ENCODE measurements at regions not wholly inside any gene's neighbourhood (a gene's known extent, or its start where the extent isn't known, plus 50 kb on each side); places are given as distances from the start of the nearest gene placed in this dataset.
A peak's percentile ranks its signal among the peaks of the same experiment; 100 is the strongest.

DNA sequence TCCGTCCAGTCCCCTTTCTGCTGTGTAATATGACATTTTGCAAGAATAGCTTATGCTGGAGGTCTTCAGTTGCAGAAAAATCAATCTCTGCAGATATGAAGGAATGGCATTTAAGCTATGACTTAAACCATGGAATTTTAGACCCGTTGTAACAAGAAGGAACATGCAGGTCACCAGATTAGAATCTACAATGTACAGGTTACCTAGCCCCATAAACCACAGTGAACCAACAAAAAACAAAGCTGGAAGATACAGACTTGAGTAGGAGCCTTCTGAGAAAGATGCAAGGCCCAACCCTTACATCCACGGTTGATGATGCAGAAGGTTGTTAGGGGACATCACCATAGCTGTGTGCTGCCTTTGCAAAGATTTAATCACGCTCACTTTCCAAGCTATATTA is 132.5 kb downstream of the WT1 start:
- no peak overlapping the region for H3K18ac ChIP-seq (ENCODE audit: low read length)
- no peak overlapping the region for H4K12ac ChIP-seq (ENCODE audit: low read depth, low read length)
- no peak overlapping the region for H3K4me2 ChIP-seq (ENCODE audit: low read length)
- H4K8ac ChIP-seq (ENCODE audit: low read depth, low read length) = no peak overlapping the region
- no peak overlapping the region for H3K4me3 ChIP-seq (ENCODE audit: low read depth, low read length)
- peaks cover 1% of the 10 kb centered on the region for H3K9me3 ChIP-seq (ENCODE audit: insufficient read depth, low read depth, low read length)
- WGBS (ENCODE audit: extremely low coverage, insufficient coverage, insufficient read length) = no CpG with 5 or more reads among the region's 4 CpGs
- H4K91ac ChIP-seq (ENCODE audit: low read depth, low read length) = no peak overlapping the region
- no peak overlapping the region for H2BK5ac ChIP-seq (ENCODE audit: low read depth, low read length, poor library complexity)
- H3K4me1 ChIP-seq (ENCODE audit: control insufficient read depth in 1 of 2, insufficient read depth in 2 of 2, low read length in 2 of 2) = peaks cover 0 to 1% of the 10 kb centered on the region in 2 experiments
- H3K27me3 ChIP-seq (ENCODE audit: insufficient read depth, low read length) = no peaks in the 10 kb centered on the region
- H3K79me1 ChIP-seq (ENCODE audit: low read length) = no peaks in the 10 kb centered on the region
- H2AFZ ChIP-seq (ENCODE audit: insufficient read depth, low read length, poor library complexity) = no peak overlapping the region
- H3K23ac ChIP-seq (ENCODE audit: low read length) = no peak overlapping the region
- H3K4ac ChIP-seq (ENCODE audit: low read depth, low read length) = no peak overlapping the region
- no peak overlapping the region for H2BK120ac ChIP-seq (ENCODE audit: insufficient read depth, low read length, poor library complexity)
- H2AK5ac ChIP-seq (ENCODE audit: low read length) = no peak overlapping the region
- no peak overlapping the region for H3K27ac ChIP-seq (ENCODE audit: low read depth, low read length)
- DNase-seq = peak; percentile 17 to 79
- H3K9ac ChIP-seq (ENCODE audit: low read length) = no peak overlapping the region
- H2BK12ac ChIP-seq (ENCODE audit: low read length) = no peak overlapping the region
- H3K36me3 ChIP-seq (ENCODE audit: control insufficient read depth in 1 of 2, insufficient read depth in 2 of 2, low read length in 2 of 2) = no peaks in the 10 kb centered on the region
- H3K79me2 ChIP-seq (ENCODE audit: control insufficient read depth, insufficient read depth, low read length, poor library complexity) = no peaks in the 10 kb centered on the region
- H3K14ac ChIP-seq (ENCODE audit: low read length) = no peak overlapping the region

DNA sequence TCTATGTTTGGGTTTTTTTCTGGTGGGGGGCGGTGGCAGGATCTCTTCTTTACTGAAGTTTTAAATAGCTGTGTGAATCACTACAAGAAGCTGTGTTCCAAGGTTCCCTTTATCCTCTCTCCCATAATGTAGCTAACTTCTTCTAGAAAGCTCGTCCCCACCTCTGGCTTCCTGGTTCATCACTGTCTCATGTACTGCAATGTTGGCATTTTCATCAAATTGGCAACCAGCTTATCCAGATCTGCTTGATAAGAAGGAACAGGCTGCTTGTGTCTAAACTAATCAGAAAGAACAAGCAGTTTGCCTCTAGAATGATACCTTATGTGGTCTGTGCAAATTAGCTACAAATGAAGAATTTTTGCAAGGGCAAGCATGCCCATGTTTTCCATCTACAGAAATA is 130.8 kb downstream of the WT1 start:
- no CpG with 5 or more reads among the region's 2 CpGs for WGBS (ENCODE audit: extremely low coverage, insufficient coverage, insufficient read length)
- Histone ChIP-seq H2BK12ac (ENCODE audit: low read length) (no peak overlapping the region), H4K8ac (ENCODE audit: low read depth, low read length) (no peak overlapping the region), H3K27me3 (ENCODE audit: insufficient read depth, low read length) (no peaks in the 10 kb centered on the region), H2AK5ac (ENCODE audit: low read length) (no peak overlapping the region), H3K4me1 (ENCODE audit: control insufficient read depth in 1 of 2, insufficient read depth in 2 of 2, low read length in 2 of 2) (peaks cover 0 to 3% of the 10 kb centered on the region in 2 experiments), H3K14ac (ENCODE audit: low read length) (no peak overlapping the region), H2AFZ (ENCODE audit: insufficient read depth, low read length, poor library complexity) (no peak overlapping the region), H2BK5ac (ENCODE audit: low read depth, low read length, poor library complexity) (no peak overlapping the region), H3K9ac (ENCODE audit: low read length) (no peak overlapping the region), H2BK120ac (ENCODE audit: insufficient read depth, low read length, poor library complexity) (no peak overlapping the region), H3K79me1 (ENCODE audit: low read length) (no peaks in the 10 kb centered on the region), H4K12ac (ENCODE audit: low read depth, low read length) (no peak overlapping the region), H3K27ac (ENCODE audit: low read depth, low read length) (no peak overlapping the region), H3K18ac (ENCODE audit: low read length) (no peak overlapping the region), H3K23ac (ENCODE audit: low read length) (no peak overlapping the region), H3K36me3 (ENCODE audit: control insufficient read depth in 1 of 2, insufficient read depth in 2 of 2, low read length in 2 of 2) (no peaks in the 10 kb centered on the region), H3K4ac (ENCODE audit: low read depth, low read length) (no peak overlapping the region), H3K9me3 (ENCODE audit: insufficient read depth, low read depth, low read length) (peaks cover 1% of the 10 kb centered on the region), H3K79me2 (ENCODE audit: control insufficient read depth, insufficient read depth, low read length, poor library complexity) (no peaks in the 10 kb centered on the region), H3K4me2 (ENCODE audit: low read length) (no peak overlapping the region), H4K91ac (ENCODE audit: low read depth, low read length) (no peak overlapping the region), H3K4me3 (ENCODE audit: low read depth, low read length) (no peak overlapping the region)
- no peak for DNase-seq

DNA sequence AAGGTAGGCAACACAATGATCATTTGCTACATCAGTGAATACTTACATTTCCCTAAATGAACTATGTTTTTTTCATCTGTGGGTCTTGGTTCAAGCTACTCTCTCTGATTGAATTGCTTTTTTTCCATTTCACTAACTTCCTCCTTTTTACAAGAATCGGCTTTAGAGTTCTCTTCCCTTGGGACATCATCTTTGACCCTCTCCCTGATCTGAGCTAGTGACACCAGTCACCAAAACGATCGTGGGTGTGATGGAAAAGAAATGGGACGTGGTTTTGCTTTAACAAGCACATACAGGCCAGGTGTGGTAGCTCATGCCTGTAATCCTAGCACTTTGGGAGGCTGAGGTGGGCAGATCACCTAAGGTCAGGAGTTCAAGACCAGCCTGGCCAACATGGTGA is 129.9 kb downstream of the WT1 start:
- H3K23ac ChIP-seq (ENCODE audit: low read length) = no peak overlapping the region
- no peak overlapping the region for H3K4ac ChIP-seq (ENCODE audit: low read depth, low read length)
- no peaks in the 10 kb centered on the region for H3K9me3 ChIP-seq (ENCODE audit: insufficient read depth, low read depth, low read length)
- no peak overlapping the region for H3K4me3 ChIP-seq (ENCODE audit: low read depth, low read length)
- WGBS (ENCODE audit: extremely low coverage, insufficient coverage, insufficient read length) = no CpG with 5 or more reads among the region's 4 CpGs
- H2AFZ ChIP-seq (ENCODE audit: insufficient read depth, low read length, poor library complexity) = no peak overlapping the region
- H3K18ac ChIP-seq (ENCODE audit: low read length) = no peak overlapping the region
- no peak overlapping the region for H4K8ac ChIP-seq (ENCODE audit: low read depth, low read length)
- no peaks in the 10 kb centered on the region for H3K36me3 ChIP-seq (ENCODE audit: control insufficient read depth in 1 of 2, insufficient read depth in 2 of 2, low read length in 2 of 2)
- H3K9ac ChIP-seq (ENCODE audit: low read length) = no peak overlapping the region
- no peak overlapping the region for H2BK5ac ChIP-seq (ENCODE audit: low read depth, low read length, poor library complexity)
- no peak overlapping the region for H4K91ac ChIP-seq (ENCODE audit: low read depth, low read length)
- no peak overlapping the region for H2AK5ac ChIP-seq (ENCODE audit: low read length)
- H3K4me1 ChIP-seq (ENCODE audit: control insufficient read depth in 1 of 2, insufficient read depth in 2 of 2, low read length in 2 of 2) = peaks cover 0 to 3% of the 10 kb centered on the region in 2 experiments
- H3K14ac ChIP-seq (ENCODE audit: low read length) = no peak overlapping the region
- H2BK12ac ChIP-seq (ENCODE audit: low read length) = no peak overlapping the region
- no peak overlapping the region for H3K27ac ChIP-seq (ENCODE audit: low read depth, low read length)
- no peaks in the 10 kb centered on the region for H3K27me3 ChIP-seq (ENCODE audit: insufficient read depth, low read length)
- no peaks in the 10 kb centered on the region for H3K79me2 ChIP-seq (ENCODE audit: control insufficient read depth, insufficient read depth, low read length, poor library complexity)
- no peaks in the 10 kb centered on the region for H3K79me1 ChIP-seq (ENCODE audit: low read length)
- H3K4me2 ChIP-seq (ENCODE audit: low read length) = no peak overlapping the region
- H4K12ac ChIP-seq (ENCODE audit: low read depth, low read length) = no peak overlapping the region
- H2BK120ac ChIP-seq (ENCODE audit: insufficient read depth, low read length, poor library complexity) = no peak overlapping the region
- DNase-seq = no peak

DNA sequence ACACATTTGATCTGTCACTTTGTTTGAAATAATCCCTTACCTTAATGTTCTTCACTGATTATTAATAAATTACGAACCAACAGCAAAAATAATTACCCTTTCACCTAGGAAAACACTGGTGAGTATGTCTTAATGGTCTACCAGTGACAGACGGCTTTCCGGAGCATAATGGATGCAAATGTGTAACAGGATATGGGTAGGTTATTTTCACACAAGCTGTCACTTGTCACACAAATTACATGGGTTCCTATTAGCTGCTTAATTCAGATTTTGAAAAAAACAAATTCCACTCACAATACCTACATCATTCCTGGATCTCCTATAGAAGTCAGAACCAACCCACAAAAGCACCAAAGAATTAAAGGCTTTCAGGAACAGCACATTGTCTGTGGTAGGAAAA is 127.9 kb downstream of the WT1 start:
- Histone ChIP-seq H3K18ac (ENCODE audit: low read length) (no peak overlapping the region), H3K79me1 (ENCODE audit: low read length) (no peaks in the 10 kb centered on the region), H3K23ac (ENCODE audit: low read length) (no peak overlapping the region), H3K9me3 (ENCODE audit: insufficient read depth, low read depth, low read length) (no peaks in the 10 kb centered on the region), H2AFZ (ENCODE audit: insufficient read depth, low read length, poor library complexity) (no peak overlapping the region), H2BK12ac (ENCODE audit: low read length) (no peak overlapping the region), H3K14ac (ENCODE audit: low read length) (no peak overlapping the region), H3K27me3 (ENCODE audit: insufficient read depth, low read length) (no peaks in the 10 kb centered on the region), H2AK5ac (ENCODE audit: low read length) (no peak overlapping the region), H3K4me3 (ENCODE audit: low read depth, low read length) (no peak overlapping the region), H2BK120ac (ENCODE audit: insufficient read depth, low read length, poor library complexity) (no peak overlapping the region), H4K91ac (ENCODE audit: low read depth, low read length) (no peak overlapping the region), H3K27ac (ENCODE audit: low read depth, low read length) (no peak overlapping the region), H3K4ac (ENCODE audit: low read depth, low read length) (no peak overlapping the region), H2BK5ac (ENCODE audit: low read depth, low read length, poor library complexity) (no peak overlapping the region), H3K36me3 (ENCODE audit: control insufficient read depth in 1 of 2, insufficient read depth in 2 of 2, low read length in 2 of 2) (no peaks in the 10 kb centered on the region), H4K8ac (ENCODE audit: low read depth, low read length) (no peak overlapping the region), H3K4me2 (ENCODE audit: low read length) (no peak overlapping the region), H3K4me1 (ENCODE audit: control insufficient read depth in 1 of 2, insufficient read depth in 2 of 2, low read length in 2 of 2) (peaks cover 0 to 3% of the 10 kb centered on the region in 2 experiments), H3K9ac (ENCODE audit: low read length) (no peak overlapping the region), H3K79me2 (ENCODE audit: control insufficient read depth, insufficient read depth, low read length, poor library complexity) (no peaks in the 10 kb centered on the region), H4K12ac (ENCODE audit: low read depth, low read length) (no peak overlapping the region)
- no peak for DNase-seq
- no CpG with 5 or more reads among the region's 3 CpGs for WGBS (ENCODE audit: extremely low coverage, insufficient coverage, insufficient read length)

All from trophoblast cell (in vitro differentiated cells and primary cell).